Natural killer cell treated with Interleukin-12 subunit alpha and Interleukin-12 subunit beta and Interleukin-15 and Interleukin-18, amount 100 ng/mL, for 72 hours (primary cell): ENCODE measurements at regions not wholly inside any gene's neighbourhood (a gene's known extent, or its start where the extent isn't known, plus 50 kb on each side); places are given as distances from the start of the nearest gene placed in this dataset.

Experiments used
- ATAC-seq, 2 donors: fragments of 150-1000 bp; cut with Tn5 transposase in 1 of 2; sonication (Bioruptor Pico), chemical (Tn5 transposase) in 1 of 2; 2 replicates each; pipeline ENCODE4 v1.10.0; 2021
- DNase-seq: peaks from one replicate; pipeline ENCODE4 v3.0.0; 2022; ENCODE audit warnings: low spot score
- H3K27ac Mint-ChIP-seq, 2 donors: 1 replicate in 1 of 2; 2 replicates in 1 of 2; pipeline ENCODE4 v1.8.0; 2022; ENCODE audit warnings: mixed read lengths in 2 of 2, mild to moderate bottlenecking in 1 of 2, moderate library complexity in 1 of 2
- H3K27me3 Mint-ChIP-seq, 2 donors: 1 replicate in 1 of 2; 2 replicates in 1 of 2; pipeline ENCODE4 v1.8.0; 2022; ENCODE audit warnings: mixed read lengths in 2 of 2
- H3K36me3 Mint-ChIP-seq: one replicate; pipeline ENCODE4 v1.8.0; 2022; ENCODE audit warnings: mixed read lengths
- H3K4me1 Mint-ChIP-seq, 2 donors: 1 replicate in 1 of 2; 2 replicates in 1 of 2; pipeline ENCODE4 v1.8.0; 2022; ENCODE audit warnings: low read depth in 2 of 2, mixed read lengths in 2 of 2, mild to moderate bottlenecking in 1 of 2
- H3K4me3 Mint-ChIP-seq: one replicate; pipeline ENCODE4 v1.8.0; 2022; ENCODE audit warnings: mixed read lengths
- H3K9me3 Mint-ChIP-seq: 2 replicates; pipeline ENCODE4 v1.8.0; 2022; ENCODE audit warnings: mixed read lengths

- Mint-ChIP-seq H3K9me3 (no peaks in the 10 kb centered on the region), H3K36me3 (peaks cover 16% of the 10 kb centered on the region), H3K27me3 (peaks cover 17 to 40% of the 10 kb centered on the region in 2 donors), H3K4me1 (peaks cover 0 to 3% of the 10 kb centered on the region in 2 donors), H3K4me3 (no peak overlapping the region), H3K27ac (no peak overlapping the region)
- ATAC-seq (no peak), DNase-seq (no peak)
These were observed 213.4 kb upstream of the JADE1 start for GRCh38 chr4:128596115-128596514.

GRCh38 chr4:128591482-128591881, 218.0 kb upstream of the JADE1 start:
- no peak overlapping the region for H3K27ac Mint-ChIP-seq
- peaks cover 14% of the 10 kb centered on the region for H3K36me3 Mint-ChIP-seq
- DNase-seq: no peak
- peaks cover 4 to 20% of the 10 kb centered on the region in 2 donors for H3K27me3 Mint-ChIP-seq
- no peaks in the 10 kb centered on the region for H3K9me3 Mint-ChIP-seq
- H3K4me3 Mint-ChIP-seq: no peak overlapping the region
- ATAC-seq: no peak
- H3K4me1 Mint-ChIP-seq: no peaks in the 10 kb centered on the region

GRCh38 chr4:128590773-128591172, 218.7 kb upstream of the JADE1 start:
- ATAC-seq: no peak
- H3K27me3 Mint-ChIP-seq: peaks cover 3 to 13% of the 10 kb centered on the region in 2 donors
- peaks cover 8% of the 10 kb centered on the region for H3K36me3 Mint-ChIP-seq
- no peak for DNase-seq
- no peak overlapping the region for H3K4me3 Mint-ChIP-seq
- no peaks in the 10 kb centered on the region for H3K4me1 Mint-ChIP-seq
- no peak overlapping the region for H3K27ac Mint-ChIP-seq
- H3K9me3 Mint-ChIP-seq: no peaks in the 10 kb centered on the region

- Mint-ChIP-seq H3K4me3 (no peak overlapping the region), H3K27me3 (peaks cover 2 to 10% of the 10 kb centered on the region in 2 donors), H3K36me3 (peaks cover 6% of the 10 kb centered on the region), H3K9me3 (no peaks in the 10 kb centered on the region), H3K27ac (no peak overlapping the region), H3K4me1 (no peaks in the 10 kb centered on the region)
- DNase-seq (no peak), ATAC-seq (no peak)
These were observed 219.3 kb upstream of the JADE1 start for GRCh38 chr4:128590034-128590740.

GRCh38 chr4:128589384-128589965, 220.0 kb upstream of the JADE1 start:
- Mint-ChIP-seq H3K4me1 (no peaks in the 10 kb centered on the region), H3K36me3 (peaks cover 2% of the 10 kb centered on the region), H3K27me3 (peaks cover 2 to 4% of the 10 kb centered on the region in 2 donors), H3K4me3 (no peak overlapping the region), H3K9me3 (no peaks in the 10 kb centered on the region), H3K27ac (no peak overlapping the region)
- ATAC-seq (no peak), DNase-seq (no peak)

- no peak overlapping the region for H3K27ac Mint-ChIP-seq
- no peak overlapping the region for H3K4me3 Mint-ChIP-seq
- DNase-seq (no peak), ATAC-seq (no peak)
- peaks cover 0 to 5% of the 10 kb centered on the region in 2 donors for H3K27me3 Mint-ChIP-seq
- no peaks in the 10 kb centered on the region for H3K36me3 Mint-ChIP-seq
- H3K9me3 Mint-ChIP-seq: no peaks in the 10 kb centered on the region
- no peaks in the 10 kb centered on the region for H3K4me1 Mint-ChIP-seq
These were observed 222.1 kb upstream of the JADE1 start for GRCh38 chr4:128587382-128587781.

- Mint-ChIP-seq H3K36me3 (no peaks in the 10 kb centered on the region), H3K4me3 (no peak overlapping the region), H3K27ac (no peak overlapping the region), H3K9me3 (no peaks in the 10 kb centered on the region), H3K27me3 (peaks cover 0 to 8% of the 10 kb centered on the region in 2 donors), H3K4me1 (no peaks in the 10 kb centered on the region)
- no peak for DNase-seq
- ATAC-seq: no peak
These were observed 225.5 kb upstream of the JADE1 start for GRCh38 chr4:128583753-128584712.

GRCh38 chr4:128582427-128582870, 227.1 kb upstream of the JADE1 start:
- no peaks in the 10 kb centered on the region for H3K36me3 Mint-ChIP-seq
- H3K9me3 Mint-ChIP-seq: no peaks in the 10 kb centered on the region
- H3K4me1 Mint-ChIP-seq: no peaks in the 10 kb centered on the region
- peaks cover 0 to 8% of the 10 kb centered on the region in 2 donors for H3K27me3 Mint-ChIP-seq
- no peak for ATAC-seq
- H3K4me3 Mint-ChIP-seq: no peak overlapping the region
- DNase-seq: no peak
- H3K27ac Mint-ChIP-seq: no peak overlapping the region

GRCh38 chr4:128579154-128579853, 230.2 kb upstream of the JADE1 start:
- Mint-ChIP-seq H3K9me3 (no peaks in the 10 kb centered on the region), H3K27ac (no peak overlapping the region), H3K4me1 (no peaks in the 10 kb centered on the region), H3K27me3 (peaks cover 0 to 8% of the 10 kb centered on the region in 2 donors), H3K4me3 (no peak overlapping the region), H3K36me3 (no peaks in the 10 kb centered on the region)
- ATAC-seq (no peak), DNase-seq (no peak)

- DNase-seq (no peak), ATAC-seq (peak in 1 of 2 donors; percentile 58)
- Mint-ChIP-seq H3K27ac (no peak overlapping the region), H3K4me3 (no peak overlapping the region), H3K36me3 (no peaks in the 10 kb centered on the region), H3K4me1 (no peaks in the 10 kb centered on the region), H3K27me3 (peaks cover 4 to 17% of the 10 kb centered on the region in 2 donors), H3K9me3 (no peaks in the 10 kb centered on the region)
These were observed 234.8 kb upstream of the JADE1 start for GRCh38 chr4:128574706-128575105.

- H3K27me3 Mint-ChIP-seq: peaks cover 10 to 25% of the 10 kb centered on the region in 2 donors
- H3K4me3 Mint-ChIP-seq: no peak overlapping the region
- no peaks in the 10 kb centered on the region for H3K9me3 Mint-ChIP-seq
- H3K4me1 Mint-ChIP-seq: no peaks in the 10 kb centered on the region
- no peaks in the 10 kb centered on the region for H3K36me3 Mint-ChIP-seq
- DNase-seq (no peak), ATAC-seq (no peak)
- no peak overlapping the region for H3K27ac Mint-ChIP-seq
These were observed 235.6 kb upstream of the JADE1 start for GRCh38 chr4:128573781-128574508.

GRCh38 chr4:128572778-128573241, 236.7 kb upstream of the JADE1 start:
- Mint-ChIP-seq H3K9me3 (no peaks in the 10 kb centered on the region), H3K4me3 (no peak overlapping the region), H3K36me3 (no peaks in the 10 kb centered on the region), H3K27ac (no peak overlapping the region), H3K27me3 (peaks cover 10 to 33% of the 10 kb centered on the region in 2 donors), H3K4me1 (no peaks in the 10 kb centered on the region)
- DNase-seq (no peak), ATAC-seq (no peak)

- Mint-ChIP-seq H3K9me3 (no peaks in the 10 kb centered on the region), H3K4me1 (no peaks in the 10 kb centered on the region), H3K27me3 (peaks cover 10 to 33% of the 10 kb centered on the region in 2 donors), H3K27ac (no peak overlapping the region), H3K36me3 (no peaks in the 10 kb centered on the region), H3K4me3 (no peak overlapping the region)
- DNase-seq (no peak), ATAC-seq (no peak)
These were observed 237.8 kb upstream of the JADE1 start for GRCh38 chr4:128571747-128572146.
